Upper lobe of left lung (tissue), 6 donors: ENCODE measurements at regions not wholly inside any gene's neighbourhood (a gene's known extent, or its start where the extent isn't known, plus 50 kb on each side); places are given as distances from the start of the nearest gene placed in this dataset.

ENCODE experiments used
- ATAC-seq, 2 donors: fragments of 200-7000 bp; cut with Tn5 transposase; one replicate each; pipeline ENCODE4 v1.9.1; 2022; ENCODE audit warnings: mild to moderate bottlenecking in 2 of 2, moderate library complexity in 2 of 2; ENCODE audit not compliant: low FRiP score in 2 of 2
- DNase-seq, 2 donors: peaks; one replicate each; pipeline ENCODE4 v3.0.0-alpha.2; 2019 to 2020
- H3K27ac ChIP-seq, 4 donors: fragments of 200-600 bp; sonication (generic); one replicate each; pipeline ENCODE4 v1.5.1; 2016 to 2019
- H3K27me3 ChIP-seq, 4 donors: fragments of 200-600 bp; sonication (generic); one replicate each; pipeline ENCODE4 v1.5.1; 2017 to 2019
- H3K36me3 ChIP-seq, 4 donors: fragments of 200-600 bp; sonication (generic); one replicate each; pipeline ENCODE4 v1.5.1; 2016 to 2019
- H3K4me1 ChIP-seq, 4 donors: fragments of 200-600 bp; sonication (generic); one replicate each; pipeline ENCODE4 v1.5.1; 2018 to 2019
- H3K4me3 ChIP-seq, 4 donors: fragments of 200-600 bp; sonication (generic); one replicate each; pipeline ENCODE4 v1.5.1; 2017 to 2019; ENCODE audit warnings: mild to moderate bottlenecking in 2 of 4, moderate library complexity in 1 of 4
- H3K9me3 ChIP-seq, 4 donors: fragments of 200-600 bp; sonication (generic); one replicate each; pipeline ENCODE4 v1.5.1; 2018 to 2019
- EP300 ChIP-seq, 4 donors: sonication (generic); formaldehyde crosslinking; IDR thresholded peaks; one replicate each; pipeline ENCODE4 v1.5.1; 2017; ENCODE audit warnings: antibody characterized with exemption in 4 of 4, control low read depth in 2 of 4
- POLR2A ChIP-seq, 4 donors: fragments of 450-650 bp; IDR thresholded peaks; one replicate each; pipeline ENCODE4 v1.5.1; 2016 to 2017; ENCODE audit warnings: antibody characterized with exemption in 4 of 4, mild to moderate bottlenecking in 2 of 4
- POLR2AphosphoS5 ChIP-seq, 2 donors: sonication (generic); formaldehyde crosslinking; IDR thresholded peaks; one replicate each; pipeline ENCODE4 v1.5.1; 2017; ENCODE audit warnings: antibody characterized with exemption in 2 of 2
- WGBS, 2 donors: methylation state at CpG; one replicate each; pipeline ENCODE4 v1.1.5; 2017 to 2018; 5-methylcytosine and 5-hydroxymethylcytosine counted together
- TF ChIP-seq, protein P1 (sequence below), 6 experiments: fragments of 450-650 bp in 4 of 6; fragments of 200-600 bp in 2 of 6; sonication (generic) in 2 of 6; IDR thresholded peaks; one replicate each; pipeline ENCODE4 v1.5.1; 2016 to 2019; ENCODE audit warnings: antibody characterized with exemption in 6 of 6
- donor health status: DM: no; HTN: no; CAD: no; lungs with moderate emphysema.
- donor health status: DM: no; HTN: yes; CAD: no; lungs with severe emphysema.

DNA sequence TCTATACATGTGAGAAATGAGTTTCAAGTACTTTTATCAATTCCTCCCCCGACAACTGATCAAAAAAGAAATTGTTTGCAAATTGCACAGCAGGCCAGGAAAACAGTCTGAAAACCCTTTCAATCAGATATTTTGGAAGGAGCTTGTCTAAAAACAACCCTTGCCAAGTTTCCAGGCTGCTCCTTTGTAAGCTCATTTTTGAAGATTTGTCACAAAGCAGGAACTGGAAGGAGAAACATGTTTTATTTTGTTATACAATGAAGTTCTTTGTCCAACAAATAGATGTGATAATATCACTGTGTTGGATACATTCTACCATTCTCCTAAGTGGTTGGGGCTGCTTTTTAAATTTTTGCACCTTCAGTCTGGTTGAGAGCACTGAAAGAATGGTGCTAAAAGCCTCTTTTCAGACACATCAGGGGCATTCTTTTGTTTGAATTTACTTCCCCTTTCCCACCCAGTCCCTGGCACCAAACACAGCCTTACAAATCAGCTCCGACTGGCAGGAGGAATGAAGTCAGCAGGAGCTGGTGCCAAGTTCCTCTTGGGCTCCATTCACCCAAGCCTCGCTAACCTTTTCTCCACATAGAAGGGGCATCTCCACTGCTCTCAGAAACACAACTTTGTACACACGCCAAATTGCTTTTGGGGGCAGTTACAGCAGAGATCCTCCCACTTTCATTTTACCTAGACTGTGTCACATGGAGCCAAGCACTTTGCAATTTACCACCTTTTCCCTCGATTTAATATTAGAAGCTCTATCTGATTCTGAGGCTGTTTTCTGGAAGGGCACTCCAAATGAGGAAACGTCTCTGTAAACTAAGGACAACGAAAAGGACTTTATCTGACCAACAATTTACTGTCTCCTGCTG lies 88.0 kb downstream of the C1D start:
- peak overlapping the region in 1 of 4 donors; percentile 7 for H3K4me3 ChIP-seq
- H3K36me3 ChIP-seq, result no peaks in the 10 kb centered on the region
- no peak for TF ChIP-seq POLR2AphosphoS5 (IDR thresholded peaks at IDR 0.05)
- 20 to 25% methylated on average over 7 of the region's 7 CpGs for WGBS, 2 donors
- no peaks in the 10 kb centered on the region for H3K27me3 ChIP-seq
- H3K27ac ChIP-seq, result peak overlapping the region; percentile 13 to 31 (median 18)
- no peaks in the 10 kb centered on the region for H3K9me3 ChIP-seq
- peaks cover 0 to 12% (median 6%) of the 10 kb centered on the region in 4 donors for H3K4me1 ChIP-seq
- peak; percentile 54 to 79 for ATAC-seq
- peak in 1 of 2 donors; percentile 34 for DNase-seq

DNA sequence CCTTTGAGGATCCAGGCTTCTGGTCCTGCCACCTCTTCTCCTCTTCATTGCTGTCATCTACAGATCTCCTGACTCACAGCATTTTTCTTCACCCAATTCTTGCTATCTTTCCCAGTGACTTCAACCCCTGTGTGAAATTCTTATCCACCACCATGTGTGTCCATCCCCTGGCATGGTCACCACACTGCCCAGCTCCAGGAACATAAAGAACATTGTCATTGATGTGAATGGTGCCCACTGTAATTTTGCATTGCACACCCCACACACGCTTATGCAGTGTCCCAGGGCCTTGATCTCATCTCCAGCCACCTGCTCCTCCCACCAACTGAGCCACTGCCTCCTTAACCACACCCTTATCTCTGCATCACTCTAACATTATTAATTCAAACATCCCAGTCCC lies 85.3 kb downstream of the C1D start:
- DNase-seq (no peak), ATAC-seq (no peak)
- TF ChIP-seq, protein P1, sequence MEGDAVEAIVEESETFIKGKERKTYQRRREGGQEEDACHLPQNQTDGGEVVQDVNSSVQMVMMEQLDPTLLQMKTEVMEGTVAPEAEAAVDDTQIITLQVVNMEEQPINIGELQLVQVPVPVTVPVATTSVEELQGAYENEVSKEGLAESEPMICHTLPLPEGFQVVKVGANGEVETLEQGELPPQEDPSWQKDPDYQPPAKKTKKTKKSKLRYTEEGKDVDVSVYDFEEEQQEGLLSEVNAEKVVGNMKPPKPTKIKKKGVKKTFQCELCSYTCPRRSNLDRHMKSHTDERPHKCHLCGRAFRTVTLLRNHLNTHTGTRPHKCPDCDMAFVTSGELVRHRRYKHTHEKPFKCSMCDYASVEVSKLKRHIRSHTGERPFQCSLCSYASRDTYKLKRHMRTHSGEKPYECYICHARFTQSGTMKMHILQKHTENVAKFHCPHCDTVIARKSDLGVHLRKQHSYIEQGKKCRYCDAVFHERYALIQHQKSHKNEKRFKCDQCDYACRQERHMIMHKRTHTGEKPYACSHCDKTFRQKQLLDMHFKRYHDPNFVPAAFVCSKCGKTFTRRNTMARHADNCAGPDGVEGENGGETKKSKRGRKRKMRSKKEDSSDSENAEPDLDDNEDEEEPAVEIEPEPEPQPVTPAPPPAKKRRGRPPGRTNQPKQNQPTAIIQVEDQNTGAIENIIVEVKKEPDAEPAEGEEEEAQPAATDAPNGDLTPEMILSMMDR (IDR thresholded peaks at IDR 0.05), result no peak
- TF ChIP-seq POLR2A (IDR thresholded peaks at IDR 0.05) (no peak), EP300 (IDR thresholded peaks at IDR 0.05) (no peak), POLR2AphosphoS5 (IDR thresholded peaks at IDR 0.05) (no peak)
- 88 to 94% methylated on average over 1 of the region's 1 CpG for WGBS, 2 donors
- Histone ChIP-seq H3K9me3 (peaks cover 0 to 14% (median 2%) of the 10 kb centered on the region in 4 donors), H3K27ac (no peak overlapping the region), H3K4me3 (no peak overlapping the region), H3K27me3 (no peaks in the 10 kb centered on the region), H3K36me3 (no peaks in the 10 kb centered on the region), H3K4me1 (peaks cover 0 to 12% (median 6%) of the 10 kb centered on the region in 4 donors)

GRCh38 chr2:67982956-67983355 lies 79.8 kb downstream of the C1D start:
- H3K36me3 ChIP-seq, result no peaks in the 10 kb centered on the region
- no peaks in the 10 kb centered on the region for H3K27me3 ChIP-seq
- TF ChIP-seq, protein P1 (IDR thresholded peaks at IDR 0.05), result no peak
- TF ChIP-seq POLR2A (IDR thresholded peaks at IDR 0.05), result no peak
- H3K4me3 ChIP-seq, result no peak overlapping the region
- no peak overlapping the region for H3K27ac ChIP-seq
- H3K9me3 ChIP-seq, result peaks cover 0 to 14% (median 2%) of the 10 kb centered on the region in 4 donors
- DNase-seq (no peak), ATAC-seq (no peak)
- no peaks in the 10 kb centered on the region for H3K4me1 ChIP-seq

DNA sequence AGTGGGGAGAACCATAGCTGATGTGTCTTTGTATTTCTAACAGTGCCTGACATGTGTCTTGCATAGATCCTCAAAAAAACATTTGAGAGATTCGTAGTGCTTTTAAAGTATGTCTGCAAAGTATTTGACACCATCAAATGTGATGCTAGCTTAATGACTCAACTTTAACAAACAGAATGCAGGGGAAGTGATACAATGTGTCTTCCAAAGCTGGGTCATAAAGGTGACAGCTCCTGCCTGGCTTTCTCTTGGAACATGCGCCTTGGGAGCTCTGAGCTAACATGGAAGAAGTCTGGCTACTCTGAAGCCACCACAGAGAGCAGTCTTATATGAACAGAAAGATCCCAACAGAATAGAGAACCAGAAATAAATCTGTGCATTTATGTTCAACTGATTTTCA lies 78.2 kb downstream of the C1D start:
- no peak for ATAC-seq
- Histone ChIP-seq H3K27ac (no peak overlapping the region), H3K4me3 (no peak overlapping the region), H3K4me1 (no peaks in the 10 kb centered on the region), H3K9me3 (peaks cover 0 to 14% (median 2%) of the 10 kb centered on the region in 4 donors), H3K36me3 (no peaks in the 10 kb centered on the region), H3K27me3 (no peaks in the 10 kb centered on the region)
- no peak for DNase-seq
- WGBS, 2 donors, result 79 to 84% methylated on average over 2 of the region's 2 CpGs
- TF ChIP-seq POLR2A (IDR thresholded peaks at IDR 0.05) (no peak), EP300 (IDR thresholded peaks at IDR 0.05) (no peak), POLR2AphosphoS5 (IDR thresholded peaks at IDR 0.05) (no peak)
- TF ChIP-seq, protein P1 (IDR thresholded peaks at IDR 0.05), result no peak

DNA sequence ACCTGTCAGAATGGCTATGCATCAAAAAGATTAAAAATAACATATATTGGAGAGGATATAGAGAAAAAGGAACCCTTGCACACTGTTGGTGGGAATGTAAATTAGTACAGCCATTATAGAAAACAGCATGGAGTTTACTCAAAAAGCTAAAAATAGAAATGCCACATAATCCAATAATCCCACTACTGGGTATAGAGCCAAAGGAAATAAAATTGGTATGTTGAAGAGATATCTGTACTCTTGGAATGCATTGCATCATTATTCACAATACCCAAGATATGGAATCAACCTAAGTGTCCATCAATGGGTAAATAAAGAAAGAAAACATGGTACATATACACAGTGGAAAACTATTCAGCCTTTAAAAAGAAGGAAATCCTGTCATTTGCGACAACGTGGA lies 77.2 kb downstream of the C1D start:
- TF ChIP-seq POLR2A (IDR thresholded peaks at IDR 0.05) (no peak), POLR2AphosphoS5 (IDR thresholded peaks at IDR 0.05) (no peak), EP300 (IDR thresholded peaks at IDR 0.05) (no peak)
- TF ChIP-seq, protein P1 (IDR thresholded peaks at IDR 0.05), result no peak
- Histone ChIP-seq H3K4me1 (no peaks in the 10 kb centered on the region), H3K27me3 (no peaks in the 10 kb centered on the region), H3K36me3 (no peaks in the 10 kb centered on the region), H3K4me3 (no peak overlapping the region), H3K27ac (no peak overlapping the region), H3K9me3 (peaks cover 0 to 8% (median under 1%) of the 10 kb centered on the region in 4 donors)
- DNase-seq (no peak), ATAC-seq (no peak)
- WGBS, 2 donors, result 78 to 87% methylated on average over 2 of the region's 2 CpGs
